ENCODE measurements at regions not wholly inside any gene's neighbourhood (a gene's known extent, or its start where the extent isn't known, plus 50 kb on each side); places are given as distances from the start of the nearest gene placed in this dataset.

DNA sequence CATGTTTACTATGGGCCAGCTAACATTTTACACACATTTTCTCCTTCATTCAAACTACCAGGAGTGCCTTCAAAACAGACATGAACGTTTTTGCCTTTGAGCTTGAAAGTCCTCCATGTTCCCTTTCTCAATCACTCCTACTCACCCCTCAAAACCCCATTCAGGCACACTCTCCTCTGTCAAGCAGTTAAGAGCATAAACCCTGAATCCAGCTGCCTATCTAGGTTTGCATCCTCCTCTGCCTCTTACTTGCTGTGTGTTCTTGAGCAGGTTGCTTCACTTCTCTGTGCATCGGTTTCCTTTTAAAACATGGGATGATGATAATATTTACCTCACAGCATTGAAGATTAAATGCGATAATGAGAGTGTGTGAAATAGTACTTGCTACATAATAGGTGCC is 215.3 kb downstream of the HAPSTR1 start:
- no peak overlapping the region for H3K4me3 ChIP-seq (ENCODE audit: low read length)
- H3F3A ChIP-seq (ENCODE audit: control insufficient read depth, insufficient read depth): no peaks in the 10 kb centered on the region
- no peak overlapping the region for H3K27ac ChIP-seq (ENCODE audit: low read depth, low read length)
- no peaks in the 10 kb centered on the region for H3K9me3 ChIP-seq (ENCODE audit: control insufficient read depth, insufficient read depth, low read length)
- no peaks in the 10 kb centered on the region; the same call in 1 of the 2 replicates for H3K27me3 ChIP-seq (ENCODE audit: control insufficient read depth, low read length)
- H3K9me2 ChIP-seq (replicated peaks; ENCODE audit: control insufficient read depth, low read length): no peaks in the 10 kb centered on the region
- no peaks in the 10 kb centered on the region for H3K79me2 ChIP-seq (ENCODE audit: control insufficient read depth, low read length)
- TF ChIP-seq CTCF (IDR thresholded peaks at IDR 0.05; ENCODE audit: low read depth, low read length, poor library complexity, severe bottlenecking) (no peak), EZH2phosphoT487 (IDR thresholded peaks at IDR 0.05; ENCODE audit: borderline replicate concordance, low read length) (no peak)
- H3K36me3 ChIP-seq (ENCODE audit: control insufficient read depth, low read length): no peaks in the 10 kb centered on the region
- no peak overlapping the region for H3K4me2 ChIP-seq (ENCODE audit: low read length)
- no peaks in the 10 kb centered on the region for H4K20me1 ChIP-seq (ENCODE audit: control insufficient read depth, insufficient read depth, low read depth, low read length)
- H3K4me1 ChIP-seq (ENCODE audit: control insufficient read depth, low read length): no peaks in the 10 kb centered on the region

DNA sequence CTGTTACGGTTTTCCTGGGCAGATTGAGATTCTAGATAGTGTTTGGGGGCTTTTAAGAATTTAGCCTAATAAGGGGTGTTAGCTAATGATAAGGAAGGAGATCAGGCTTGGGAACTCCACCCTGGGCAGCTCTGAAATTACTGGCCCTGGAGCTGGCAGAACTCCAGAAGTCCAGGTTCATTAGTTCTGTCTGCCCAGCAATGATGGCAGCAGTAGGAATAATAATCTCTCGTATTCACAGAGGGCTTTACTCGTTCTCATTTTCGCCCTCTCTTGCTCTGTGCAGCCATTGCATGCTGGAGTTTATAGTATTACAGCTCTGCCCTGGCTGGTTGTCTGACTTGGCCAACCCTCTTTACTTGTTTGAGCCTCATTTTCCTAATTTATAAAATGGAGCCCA is 216.0 kb downstream of the HAPSTR1 start:
- H3K9me2 ChIP-seq (replicated peaks; ENCODE audit: control insufficient read depth, low read length): no peaks in the 10 kb centered on the region
- H3K27me3 ChIP-seq (ENCODE audit: control insufficient read depth, low read length): no peaks in the 10 kb centered on the region; the same call in 1 of the 2 replicates
- no peaks in the 10 kb centered on the region for H3F3A ChIP-seq (ENCODE audit: control insufficient read depth, insufficient read depth)
- no peaks in the 10 kb centered on the region for H3K36me3 ChIP-seq (ENCODE audit: control insufficient read depth, low read length)
- H3K27ac ChIP-seq (ENCODE audit: low read depth, low read length): no peak overlapping the region
- no peaks in the 10 kb centered on the region for H3K4me1 ChIP-seq (ENCODE audit: control insufficient read depth, low read length)
- H3K9me3 ChIP-seq (ENCODE audit: control insufficient read depth, insufficient read depth, low read length): no peaks in the 10 kb centered on the region
- no peak overlapping the region for H3K4me2 ChIP-seq (ENCODE audit: low read length)
- H3K79me2 ChIP-seq (ENCODE audit: control insufficient read depth, low read length): no peaks in the 10 kb centered on the region
- H3K4me3 ChIP-seq (ENCODE audit: low read length): no peak overlapping the region
- H4K20me1 ChIP-seq (ENCODE audit: control insufficient read depth, insufficient read depth, low read depth, low read length): no peaks in the 10 kb centered on the region
- no peak for TF ChIP-seq CTCF (IDR thresholded peaks at IDR 0.05; ENCODE audit: low read depth, low read length, poor library complexity, severe bottlenecking)
- TF ChIP-seq EZH2phosphoT487 (IDR thresholded peaks at IDR 0.05; ENCODE audit: borderline replicate concordance, low read length): no peak

- no peak overlapping the region for H3K4me3 ChIP-seq (ENCODE audit: low read length)
- H3K9me3 ChIP-seq (ENCODE audit: control insufficient read depth, insufficient read depth, low read length): no peaks in the 10 kb centered on the region
- H3K36me3 ChIP-seq (ENCODE audit: control insufficient read depth, low read length): no peaks in the 10 kb centered on the region
- no peak for TF ChIP-seq CTCF (IDR thresholded peaks at IDR 0.05; ENCODE audit: low read depth, low read length, poor library complexity, severe bottlenecking)
- H3K27ac ChIP-seq (ENCODE audit: low read depth, low read length): no peak overlapping the region
- H3K4me1 ChIP-seq (ENCODE audit: control insufficient read depth, low read length): no peaks in the 10 kb centered on the region
- H4K20me1 ChIP-seq (ENCODE audit: control insufficient read depth, insufficient read depth, low read depth, low read length): no peaks in the 10 kb centered on the region
- no peaks in the 10 kb centered on the region; the same call in 1 of the 2 replicates for H3K27me3 ChIP-seq (ENCODE audit: control insufficient read depth, low read length)
- H3F3A ChIP-seq (ENCODE audit: control insufficient read depth, insufficient read depth): no peaks in the 10 kb centered on the region
- H3K4me2 ChIP-seq (ENCODE audit: low read length): no peak overlapping the region
- no peaks in the 10 kb centered on the region for H3K9me2 ChIP-seq (replicated peaks; ENCODE audit: control insufficient read depth, low read length)
- H3K79me2 ChIP-seq (ENCODE audit: control insufficient read depth, low read length): no peaks in the 10 kb centered on the region
Observed at GRCh38 chr16:9308356-9308801, 216.9 kb downstream of the HAPSTR1 start.

DNA sequence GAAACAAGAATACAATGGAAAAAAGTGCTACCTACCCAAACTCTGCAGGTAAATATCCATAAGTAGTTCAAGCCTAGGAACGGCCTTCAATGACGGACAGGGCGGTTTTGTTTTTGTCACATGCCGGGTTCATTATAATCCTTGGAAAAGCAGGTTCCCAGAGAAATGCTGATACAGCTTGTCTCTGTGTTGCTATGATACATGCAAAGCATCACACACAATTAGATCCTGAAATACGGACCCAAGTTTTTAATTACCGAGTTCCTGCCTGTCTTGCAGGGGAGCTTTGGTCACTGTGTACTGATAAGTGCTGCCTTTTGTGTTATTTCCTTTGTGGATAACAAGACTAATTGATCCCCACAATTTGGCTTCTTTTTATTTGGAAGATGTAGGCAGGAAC is 217.4 kb downstream of the HAPSTR1 start:
- H3K4me1 ChIP-seq (ENCODE audit: control insufficient read depth, low read length): no peaks in the 10 kb centered on the region
- H3F3A ChIP-seq (ENCODE audit: control insufficient read depth, insufficient read depth): no peaks in the 10 kb centered on the region
- no peaks in the 10 kb centered on the region for H3K9me3 ChIP-seq (ENCODE audit: control insufficient read depth, insufficient read depth, low read length)
- H3K4me3 ChIP-seq (ENCODE audit: low read length): no peak overlapping the region
- no peaks in the 10 kb centered on the region for H3K9me2 ChIP-seq (replicated peaks; ENCODE audit: control insufficient read depth, low read length)
- no peak for TF ChIP-seq CTCF (IDR thresholded peaks at IDR 0.05; ENCODE audit: low read depth, low read length, poor library complexity, severe bottlenecking)
- H4K20me1 ChIP-seq (ENCODE audit: control insufficient read depth, insufficient read depth, low read depth, low read length): no peaks in the 10 kb centered on the region
- no peak overlapping the region for H3K4me2 ChIP-seq (ENCODE audit: low read length)
- H3K27me3 ChIP-seq (ENCODE audit: control insufficient read depth, low read length): no peaks in the 10 kb centered on the region; the same call in 1 of the 2 replicates
- H3K79me2 ChIP-seq (ENCODE audit: control insufficient read depth, low read length): no peaks in the 10 kb centered on the region
- H3K27ac ChIP-seq (ENCODE audit: low read depth, low read length): no peak overlapping the region
- no peaks in the 10 kb centered on the region for H3K36me3 ChIP-seq (ENCODE audit: control insufficient read depth, low read length)

Data from DOHH2 (cell line).